CD4-positive, alpha-beta T cell treated with Interleukin-21 for 1 hour (primary cell): ENCODE measurements at regions not wholly inside any gene's neighbourhood (a gene's known extent, or its start where the extent isn't known, plus 50 kb on each side); places are given as distances from the start of the nearest gene placed in this dataset.
"Not testable (repeated sequence)": the region's sequence is repeated elsewhere in the genome, so short reads cannot be mapped to it uniquely, and the experiment has no call there.

Experiments used
- DNase-seq: peaks from one replicate; pipeline ENCODE4 v3.0.0-alpha.2; 2020

DNA sequence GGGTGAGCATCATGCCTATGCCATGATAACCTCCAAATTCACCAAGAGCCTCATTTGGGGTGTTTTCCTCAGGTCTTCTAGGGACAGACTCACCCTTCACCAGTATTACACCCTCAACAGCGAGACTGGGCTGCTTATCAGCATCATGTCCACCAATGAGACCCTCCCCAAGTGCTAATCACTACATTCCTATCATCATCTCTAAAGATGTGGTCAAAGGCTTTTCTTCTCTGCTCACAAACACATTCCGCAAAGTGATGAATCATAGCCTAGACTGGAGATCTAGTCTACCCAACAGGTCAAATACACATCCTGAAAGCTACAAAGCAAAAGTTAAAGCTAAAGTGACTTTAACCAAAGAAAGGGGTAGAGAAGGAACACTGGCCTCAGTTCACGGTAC, 75.3 kb upstream of the C7orf33 start:
- no peak for DNase-seq

GRCh38 chr7:148515728-148516695, 74.6 kb upstream of the C7orf33 start:
- no peak for DNase-seq

DNA sequence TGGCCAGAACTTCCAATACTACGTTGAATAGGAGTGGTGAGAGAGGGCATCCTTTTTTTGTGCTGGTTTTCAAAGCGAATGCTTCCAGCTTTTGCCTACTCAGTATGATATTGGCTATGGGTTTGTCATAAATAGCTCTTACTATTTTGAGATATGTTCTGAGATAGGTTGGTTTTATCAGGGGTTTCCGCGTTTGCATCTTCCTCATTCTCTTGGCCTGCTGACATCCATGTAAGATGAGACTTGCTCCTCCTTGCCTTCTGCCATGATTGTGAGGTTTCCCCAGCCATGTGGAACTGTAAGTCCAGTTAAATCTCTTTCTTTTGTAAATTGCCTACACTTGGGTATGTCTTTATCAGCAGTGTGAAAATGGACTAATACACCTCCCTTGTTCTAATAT, 71.2 kb upstream of the C7orf33 start:
- not testable (repeated sequence) for DNase-seq

GRCh38 chr7:148521271-148521670, 69.3 kb upstream of the C7orf33 start:
- no peak for DNase-seq

- no peak for DNase-seq
Observed at GRCh38 chr7:148523550-148523949, 67.0 kb upstream of the C7orf33 start.

DNA sequence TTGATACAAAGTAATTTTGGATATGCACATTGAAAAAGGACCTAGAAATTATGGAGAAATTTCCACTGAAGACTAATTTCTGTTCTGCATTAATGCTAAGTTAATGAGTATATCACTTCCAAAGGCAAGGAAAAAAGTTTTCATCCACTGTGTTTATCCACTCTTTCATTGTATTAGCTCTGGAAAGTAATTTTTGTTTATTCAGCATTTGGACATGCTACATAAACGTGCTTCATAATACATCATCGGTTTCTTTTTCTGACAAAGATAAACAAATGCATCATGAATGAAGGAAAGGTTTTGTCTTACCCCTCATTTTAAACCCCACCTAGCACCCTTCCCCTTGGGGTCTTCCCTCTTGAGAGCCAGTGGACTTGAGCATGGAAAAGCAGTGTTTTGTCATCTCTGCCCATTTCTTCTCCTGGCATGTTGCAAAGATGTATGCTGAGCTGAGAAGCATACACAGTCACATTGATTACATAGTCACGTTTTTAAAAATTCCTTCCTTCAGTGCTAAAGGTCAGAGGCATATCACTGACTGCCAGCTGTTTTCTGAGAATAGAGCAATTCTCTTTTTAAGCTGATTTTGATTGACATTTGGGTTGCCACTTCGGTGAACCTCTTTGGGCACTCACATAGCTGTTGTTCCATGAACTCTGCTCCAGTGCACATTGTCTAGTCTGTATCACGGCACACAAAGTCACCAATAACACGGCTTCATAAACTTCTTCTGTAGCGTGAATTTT, 65.9 kb upstream of the C7orf33 start:
- DNase-seq, result no peak

GRCh38 chr7:148527717-148528168, 62.8 kb upstream of the C7orf33 start:
- peak; percentile 85 for DNase-seq

DNA sequence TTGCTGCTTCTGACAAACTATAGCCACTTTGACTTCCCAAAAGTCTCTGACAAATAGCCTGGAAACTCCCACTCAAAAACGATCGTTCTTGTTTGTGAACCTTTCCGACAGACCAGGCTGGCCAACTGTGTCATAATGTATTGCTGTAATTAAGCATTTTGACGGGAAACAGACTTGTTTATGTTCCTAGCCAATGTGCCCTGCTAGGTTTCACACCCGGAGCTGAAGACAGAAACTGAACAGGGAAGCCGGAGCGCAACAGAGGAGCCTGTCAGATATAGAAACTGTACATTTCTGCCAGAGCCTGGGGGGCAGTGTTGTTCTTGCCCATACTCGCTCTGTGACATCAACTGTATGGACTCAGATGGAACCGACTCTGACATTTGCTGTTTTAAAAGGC, 55.3 kb upstream of the C7orf33 start:
- peak; percentile 2 for DNase-seq

- DNase-seq, result no peak
Observed at GRCh38 chr7:148537435-148537834, 53.1 kb upstream of the C7orf33 start.

DNA sequence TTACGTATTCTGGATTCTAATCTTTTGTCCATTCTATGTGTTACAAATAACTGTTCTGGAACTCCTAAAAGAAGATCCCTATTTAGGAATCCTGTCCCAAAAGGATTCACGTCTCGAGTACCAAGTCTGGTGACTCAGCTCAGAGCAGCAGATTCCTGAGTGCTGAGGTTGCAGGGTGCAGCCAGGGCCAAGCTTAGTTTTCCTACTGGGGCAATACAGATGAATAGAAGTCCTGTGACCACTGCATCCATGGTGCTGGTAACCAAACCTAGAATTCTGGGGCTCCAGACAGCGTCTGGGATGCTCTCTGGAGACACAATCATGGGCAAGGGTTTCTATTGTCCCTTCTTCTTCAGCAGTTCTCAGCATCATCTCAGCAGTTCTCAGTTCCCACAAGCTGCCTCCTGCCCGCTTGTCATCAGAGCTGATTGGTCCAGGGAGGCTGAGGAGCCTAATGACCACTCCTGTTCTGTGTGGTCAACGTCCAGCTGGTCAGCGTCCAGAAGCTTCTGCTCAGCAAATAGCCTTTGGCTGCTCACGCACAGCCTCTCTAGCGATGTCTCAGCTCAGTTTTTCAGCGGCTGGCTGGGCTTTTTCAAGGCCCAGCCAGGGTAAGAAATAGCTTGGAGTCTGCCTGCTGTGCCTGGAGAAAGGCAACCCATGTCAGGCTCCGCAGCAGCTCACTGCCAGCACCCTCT, 50.4 kb upstream of the C7orf33 start:
- DNase-seq, result no peak
